ENCODE measurements at regions not wholly inside any gene's neighbourhood (a gene's known extent, or its start where the extent isn't known, plus 50 kb on each side); places are given as distances from the start of the nearest gene placed in this dataset.

DNA sequence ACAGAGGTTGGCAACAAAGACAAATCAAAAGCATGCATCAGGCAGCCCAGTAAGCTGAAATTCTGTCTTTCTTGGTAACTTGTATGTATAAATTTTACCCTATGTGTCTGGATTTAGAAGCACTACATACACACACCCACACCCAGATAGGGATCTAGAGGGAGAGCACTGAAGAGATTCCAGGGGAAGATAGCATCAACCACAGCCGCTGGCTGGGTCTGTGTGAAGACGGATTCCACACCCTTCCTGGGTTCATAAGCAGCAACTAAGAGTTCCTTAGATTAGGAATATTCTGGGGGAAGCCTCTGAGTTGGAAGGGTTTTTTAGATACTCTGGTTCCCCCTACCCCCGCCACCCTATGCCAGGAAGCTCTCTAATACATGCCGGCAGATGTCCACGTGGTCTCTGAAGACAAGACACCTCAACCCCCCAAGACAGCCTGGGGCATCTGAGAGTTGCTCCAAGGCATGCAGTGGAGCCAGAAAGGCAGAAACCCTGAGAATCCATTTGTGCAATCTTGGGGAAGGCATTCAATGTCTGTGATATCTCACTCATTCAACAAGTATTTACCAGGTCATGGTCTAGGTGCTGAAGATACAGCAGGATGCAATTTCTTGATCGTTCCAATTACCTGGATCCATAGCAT is 86.4 kb downstream of the NOG start:
- intact Hi-C loops (cut with DNase I; ENCODE audit: low total_unique reads) = loop anchor here (10.0 kb wide), 1 partner anchor 85 kb away; the partner anchor contains the start of gene NOG
- TF ChIP-seq POLR2A (IDR thresholded peaks at IDR 0.05) (no peak), EP300 (IDR thresholded peaks at IDR 0.05) (no peak), POLR2AphosphoS5 (IDR thresholded peaks at IDR 0.05) (no peak)
- TF ChIP-seq, protein P1, sequence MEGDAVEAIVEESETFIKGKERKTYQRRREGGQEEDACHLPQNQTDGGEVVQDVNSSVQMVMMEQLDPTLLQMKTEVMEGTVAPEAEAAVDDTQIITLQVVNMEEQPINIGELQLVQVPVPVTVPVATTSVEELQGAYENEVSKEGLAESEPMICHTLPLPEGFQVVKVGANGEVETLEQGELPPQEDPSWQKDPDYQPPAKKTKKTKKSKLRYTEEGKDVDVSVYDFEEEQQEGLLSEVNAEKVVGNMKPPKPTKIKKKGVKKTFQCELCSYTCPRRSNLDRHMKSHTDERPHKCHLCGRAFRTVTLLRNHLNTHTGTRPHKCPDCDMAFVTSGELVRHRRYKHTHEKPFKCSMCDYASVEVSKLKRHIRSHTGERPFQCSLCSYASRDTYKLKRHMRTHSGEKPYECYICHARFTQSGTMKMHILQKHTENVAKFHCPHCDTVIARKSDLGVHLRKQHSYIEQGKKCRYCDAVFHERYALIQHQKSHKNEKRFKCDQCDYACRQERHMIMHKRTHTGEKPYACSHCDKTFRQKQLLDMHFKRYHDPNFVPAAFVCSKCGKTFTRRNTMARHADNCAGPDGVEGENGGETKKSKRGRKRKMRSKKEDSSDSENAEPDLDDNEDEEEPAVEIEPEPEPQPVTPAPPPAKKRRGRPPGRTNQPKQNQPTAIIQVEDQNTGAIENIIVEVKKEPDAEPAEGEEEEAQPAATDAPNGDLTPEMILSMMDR (IDR thresholded peaks at IDR 0.05) = no peak
- Histone ChIP-seq H3K27me3 (peaks cover 4 to 78% (median 49%) of the 10 kb centered on the region in 3 donors), H3K36me3 (no peaks in the 10 kb centered on the region), H3K27ac (no peak overlapping the region), H3K4me3 (no peak overlapping the region), H3K9me3 (no peaks in the 10 kb centered on the region), H3K4me1 (peaks cover 7 to 12% (median 10%) of the 10 kb centered on the region in 4 donors)
- 58 to 72% (median 66%) methylated on average over 6 of the region's 6 CpGs for WGBS, 5 donors
- DNase-seq = no peak

DNA sequence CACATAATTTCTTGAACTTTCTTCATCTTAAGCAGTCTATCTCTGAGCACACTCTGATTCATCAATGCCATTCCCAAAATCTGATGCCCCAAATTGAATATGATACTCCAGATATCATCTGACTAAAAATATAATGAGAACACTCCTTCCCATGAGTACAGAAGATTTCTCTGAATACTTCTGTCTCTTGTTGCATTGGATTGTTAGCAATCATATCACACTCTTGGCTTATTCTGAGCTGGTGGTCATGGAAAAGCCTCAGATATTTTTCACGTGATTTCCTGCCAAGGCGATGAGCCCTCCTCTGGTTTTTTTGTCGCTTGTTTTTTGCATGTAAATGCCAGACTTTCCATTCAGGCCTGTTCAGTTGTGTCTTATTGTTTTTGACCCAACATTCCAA is 87.2 kb downstream of the NOG start:
- Histone ChIP-seq H3K27me3 (peaks cover 4 to 76% (median 49%) of the 10 kb centered on the region in 3 donors), H3K27ac (no peak overlapping the region), H3K4me3 (no peak overlapping the region), H3K4me1 (peaks cover 7 to 12% (median 10%) of the 10 kb centered on the region in 4 donors), H3K36me3 (no peaks in the 10 kb centered on the region), H3K9me3 (no peaks in the 10 kb centered on the region)
- no peak for DNase-seq
- WGBS, 5 donors = 67 to 79% (median 74%) methylated on average over 3 of the region's 3 CpGs
- intact Hi-C loops (cut with DNase I; ENCODE audit: low total_unique reads) = no loop called here
- TF ChIP-seq POLR2AphosphoS5 (IDR thresholded peaks at IDR 0.05) (no peak), POLR2A (IDR thresholded peaks at IDR 0.05) (no peak), EP300 (IDR thresholded peaks at IDR 0.05) (no peak)
- TF ChIP-seq, protein P1 (IDR thresholded peaks at IDR 0.05) = no peak

DNA sequence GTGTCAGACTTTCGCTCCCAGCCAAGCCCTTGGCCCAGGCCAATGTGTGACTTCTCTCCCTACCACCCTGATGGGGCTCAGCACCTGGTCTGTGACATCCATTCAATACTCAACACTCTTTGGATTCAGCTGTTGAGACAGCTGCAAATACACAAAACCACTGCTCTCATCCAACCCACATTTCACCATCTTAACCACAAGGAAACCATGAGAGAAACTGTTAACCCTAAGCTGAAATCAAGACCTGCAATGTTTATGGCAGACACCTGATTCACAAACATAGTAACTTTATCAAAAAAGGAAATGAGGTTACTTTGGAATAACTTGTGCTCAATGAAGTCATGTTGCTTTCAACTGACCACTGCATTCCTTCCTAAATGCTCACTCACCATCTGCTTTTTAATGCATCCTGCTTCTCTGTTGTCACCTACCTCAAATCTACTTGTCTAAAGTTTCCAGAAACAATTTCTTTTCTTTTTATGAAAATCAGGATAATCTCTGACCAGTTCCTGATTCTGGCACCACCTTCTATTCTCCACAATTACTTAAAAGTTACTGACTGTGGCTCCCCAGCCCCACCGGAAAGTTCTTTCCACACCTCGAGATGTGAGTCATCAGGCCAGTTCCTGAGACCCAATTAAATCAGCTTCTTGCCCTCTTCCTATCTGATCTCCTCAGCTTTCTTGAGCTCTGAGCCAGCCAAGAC is 88.2 kb downstream of the NOG start:
- no peak overlapping the region for H3K27ac ChIP-seq

DNA sequence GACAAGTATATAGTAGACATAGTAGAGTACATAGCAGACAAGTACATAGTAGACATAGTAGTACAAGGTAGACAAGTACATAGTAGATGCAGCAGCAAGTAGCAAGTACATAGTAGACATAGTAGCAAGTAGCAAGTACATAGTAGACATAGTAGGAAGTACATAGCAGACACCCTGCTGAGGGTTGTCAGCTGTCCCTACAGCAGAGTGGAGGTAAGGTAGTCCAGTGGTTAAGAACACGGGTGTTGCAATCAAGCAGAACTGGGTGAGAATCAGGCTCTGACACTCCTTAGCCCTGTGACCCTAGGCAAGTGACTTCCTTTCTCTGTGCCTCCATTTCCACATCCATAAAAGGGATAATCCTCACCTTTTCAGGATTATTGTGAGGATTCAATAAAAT is 94.7 kb downstream of the NOG start:
- intact Hi-C loops (cut with DNase I; ENCODE audit: low total_unique reads) = no loop called here
- H3K27ac ChIP-seq = no peak overlapping the region
- TF ChIP-seq EP300 (IDR thresholded peaks at IDR 0.05) (no peak), POLR2AphosphoS5 (IDR thresholded peaks at IDR 0.05) (no peak), POLR2A (IDR thresholded peaks at IDR 0.05) (no peak)
- TF ChIP-seq, protein P1 (IDR thresholded peaks at IDR 0.05) = no peak
- no peak for DNase-seq
- H3K9me3 ChIP-seq = peaks cover 0 to 5% (median 0%) of the 10 kb centered on the region in 4 donors
- H3K27me3 ChIP-seq = peaks cover 0 to 26% (median 0%) of the 10 kb centered on the region in 3 donors
- 80 to 89% (median 85%) methylated on average over 1 of the region's 1 CpG for WGBS, 5 donors
- no peaks in the 10 kb centered on the region for H3K36me3 ChIP-seq
- no peak overlapping the region for H3K4me3 ChIP-seq
- H3K4me1 ChIP-seq = no peaks in the 10 kb centered on the region

More for the DNA sequence above, 88.2 kb downstream of the NOG start:
- H3K9me3 ChIP-seq = no peaks in the 10 kb centered on the region
- intact Hi-C loops (cut with DNase I; ENCODE audit: low total_unique reads) = no loop called here
- peaks cover 4 to 71% (median 44%) of the 10 kb centered on the region in 3 donors for H3K27me3 ChIP-seq
- no peaks in the 10 kb centered on the region for H3K36me3 ChIP-seq
- H3K4me3 ChIP-seq = no peak overlapping the region
- 44 to 64% (median 52%) methylated on average over 3 of the region's 3 CpGs for WGBS, 5 donors
- H3K4me1 ChIP-seq = peaks cover 7 to 12% (median 10%) of the 10 kb centered on the region in 4 donors
- TF ChIP-seq, protein P1 (IDR thresholded peaks at IDR 0.05) = no peak
- TF ChIP-seq EP300 (IDR thresholded peaks at IDR 0.05) (no peak), POLR2AphosphoS5 (IDR thresholded peaks at IDR 0.05) (no peak), POLR2A (IDR thresholded peaks at IDR 0.05) (no peak)
- DNase-seq = no peak

Measured in stomach (tissue), 8 donors.